GM12878 (cell line): ENCODE measurements at regions not wholly inside any gene's neighbourhood (a gene's known extent, or its start where the extent isn't known, plus 50 kb on each side); places are given as distances from the start of the nearest gene placed in this dataset.

ENCODE experiments used
- BCLAF1 ChIP-seq: fragments of 450-650 bp; IDR thresholded peaks from 2 replicates; pipeline ENCODE4 v1.6.1; 2017; ENCODE audit warnings: antibody characterized with exemption, mild to moderate bottlenecking, moderate library complexity
- BRCA1 ChIP-seq: IDR thresholded peaks from 2 replicates; pipeline ENCODE4 v1.6.1; 2011; ENCODE audit warnings: low read depth, low read length, improper control_type of control experiment
- E4F1 ChIP-seq: fragments of 450-650 bp; IDR thresholded peaks from 2 replicates; pipeline ENCODE4 v1.6.1; 2018; ENCODE audit warnings: borderline replicate concordance, mild to moderate bottlenecking; ENCODE audit not compliant: partially characterized antibody
- NR2F1 ChIP-seq: fragments of 450-650 bp; conservative IDR thresholded peaks from 2 replicates; pipeline ENCODE4 v1.6.1; 2017; ENCODE audit warnings: mild to moderate bottlenecking
- RUNX3 ChIP-seq: IDR thresholded peaks from 2 replicates; pipeline ENCODE4 v1.6.1; 2012; ENCODE audit warnings: low read length, inconsistent platforms
- SMC3 ChIP-seq: IDR thresholded peaks from 2 replicates; pipeline ENCODE4 v1.6.1; 2011; ENCODE audit warnings: low read length, improper control_type of control experiment, borderline replicate concordance
- SUZ12 ChIP-seq: fragments of 200-600 bp; sonication (generic); IDR thresholded peaks from one replicate; pipeline ENCODE4 v1.6.1; 2018; ENCODE audit warnings: antibody characterized with exemption, mild to moderate bottlenecking; ENCODE audit not compliant: unreplicated experiment
- ZBTB33 ChIP-seq: fragments of 450-650 bp; IDR thresholded peaks from 2 replicates; pipeline ENCODE4 v1.6.1; 2017; ENCODE audit warnings: mild to moderate bottlenecking
- ZNF24 ChIP-seq: fragments of 450-650 bp; IDR thresholded peaks from 2 replicates; pipeline ENCODE4 v1.6.1; 2017; ENCODE audit warnings: antibody characterized with exemption, mild to moderate bottlenecking

GRCh38 chr1:222373831-222374602, 173.9 kb downstream of the HHIPL2 start (continued):
- no peak for TF ChIP-seq BCLAF1
- TF ChIP-seq ZNF24: no peak
- TF ChIP-seq SUZ12: no peak
- TF ChIP-seq RUNX3: no peak
- TF ChIP-seq E4F1: no peak
- no peak for TF ChIP-seq ZBTB33
- TF ChIP-seq BRCA1: no peak
- TF ChIP-seq SMC3: no peak
- TF ChIP-seq NR2F1: no peak
